CD14-positive monocyte (primary cell): ENCODE measurements at regions not wholly inside any gene's neighbourhood (a gene's known extent, or its start where the extent isn't known, plus 50 kb on each side); places are given as distances from the start of the nearest gene placed in this dataset.

Experiments
- DNase-seq, 3 donors: peaks; one replicate each; pipeline ENCODE4 v3.0.0-alpha.2; 2011 to 2022
- H2AFZ ChIP-seq: 2 replicates; pipeline ENCODE4 v1.6.0; 2012; ENCODE audit warnings: mild to moderate bottlenecking, low read depth, low read length, inconsistent platforms; ENCODE audit not compliant: insufficient read depth, poor library complexity, severe bottlenecking
- H3K27ac ChIP-seq, 2 donors: 1 replicate in 1 of 2; 2 replicates in 1 of 2; pipeline ENCODE4 v1.5.1; 2012 to 2013; ENCODE audit warnings: low read length in 2 of 2, control low read depth in 1 of 2, inconsistent platforms in 1 of 2, low read depth in 1 of 2, mild to moderate bottlenecking in 1 of 2
- H3K27me3 ChIP-seq, 2 donors: one replicate each; pipeline versions ENCODE4 v1.6.0 to v1.6.1; 2011 to 2013; ENCODE audit warnings: low read length in 2 of 2; ENCODE audit not compliant: control insufficient read depth in 2 of 2, insufficient read depth in 2 of 2
- H3K36me3 ChIP-seq, 2 donors: replicated peaks in 1 of 2; 1 replicate in 1 of 2; 2 replicates in 1 of 2; pipeline versions ENCODE4 v1.5.1 to v1.6.1; 2012 to 2013; ENCODE audit warnings: low read length in 2 of 2, control low read depth in 1 of 2, inconsistent platforms in 1 of 2, mild to moderate bottlenecking in 1 of 2; ENCODE audit not compliant: insufficient read depth in 2 of 2, control insufficient read depth in 1 of 2
- H3K4me1 ChIP-seq, 2 donors: 1 replicate in 1 of 2; 2 replicates in 1 of 2; pipeline versions ENCODE4 v1.5.1 to v1.6.1; 2012 to 2013; ENCODE audit warnings: low read length in 2 of 2, control low read depth in 1 of 2, inconsistent platforms in 1 of 2, mild to moderate bottlenecking in 1 of 2, moderate library complexity in 1 of 2; ENCODE audit not compliant: insufficient read depth in 2 of 2, control insufficient read depth in 1 of 2
- H3K4me2 ChIP-seq: replicated peaks from 2 replicates; pipeline ENCODE3; 2012; ENCODE audit warnings: low read length, moderate library complexity, mild to moderate bottlenecking; ENCODE audit not compliant: poor library complexity, severe bottlenecking; ENCODE audit errors: extremely low read depth
- H3K4me3 ChIP-seq, 3 experiments: fragments of 200-600 bp in 1 of 3; sonication (generic) in 1 of 3; replicated peaks in 1 of 3; 1 replicate in 2 of 3; 2 replicates in 1 of 3; pipeline ENCODE4 v1.5.1; 2011 to 2013; ENCODE audit warnings: low read length in 3 of 3, mild to moderate bottlenecking in 3 of 3, control low read depth in 2 of 3, low read depth in 2 of 3, inconsistent platforms in 1 of 3, moderate library complexity in 1 of 3
- H3K79me2 ChIP-seq: 2 replicates; pipeline ENCODE4 v1.6.0; 2012; ENCODE audit warnings: mild to moderate bottlenecking, control low read depth, inconsistent platforms, low read length, moderate library complexity; ENCODE audit not compliant: insufficient read depth
- H3K9ac ChIP-seq: 2 replicates; pipeline ENCODE4 v1.6.0; 2017; ENCODE audit warnings: low read length, mild to moderate bottlenecking; ENCODE audit not compliant: insufficient read depth, poor library complexity, severe bottlenecking
- H3K9me3 ChIP-seq, 2 donors: replicated peaks in 1 of 2; 1 replicate in 1 of 2; 2 replicates in 1 of 2; pipeline versions ENCODE4 v1.5.1 to v1.6.1; 2012 to 2013; ENCODE audit warnings: low read length in 2 of 2, control low read depth in 1 of 2; ENCODE audit not compliant: control insufficient read depth in 1 of 2, insufficient read depth in 1 of 2
- H4K20me1 ChIP-seq: 2 replicates; pipeline ENCODE4 v1.6.0; 2012; ENCODE audit warnings: mild to moderate bottlenecking, low read length, control low read depth, moderate library complexity; ENCODE audit not compliant: insufficient read depth
- H3K27ac Mint-ChIP-seq, 7 donors: one replicate each; pipeline ENCODE4 v1.8.0; 2020; ENCODE audit warnings: mild to moderate bottlenecking in 7 of 7, mixed read lengths in 7 of 7, moderate library complexity in 6 of 7, inconsistent platforms in 2 of 7
- H3K27me3 Mint-ChIP-seq, 3 donors: one replicate each; pipeline ENCODE4 v1.8.0; 2021 to 2022; ENCODE audit warnings: low read depth in 3 of 3, mild to moderate bottlenecking in 3 of 3, mixed read lengths in 3 of 3, moderate library complexity in 3 of 3, inconsistent platforms in 1 of 3
- H3K36me3 Mint-ChIP-seq, 2 donors: one replicate each; pipeline ENCODE4 v1.8.0; 2020; ENCODE audit warnings: mixed read lengths in 2 of 2, inconsistent platforms in 1 of 2, mild to moderate bottlenecking in 1 of 2
- H3K4me1 Mint-ChIP-seq: one replicate; pipeline ENCODE4 v1.8.0; 2020; ENCODE audit warnings: mild to moderate bottlenecking, mixed read lengths
- H3K4me3 Mint-ChIP-seq, 2 donors: one replicate each; pipeline ENCODE4 v1.8.0; 2020; ENCODE audit warnings: mild to moderate bottlenecking in 2 of 2, mixed read lengths in 2 of 2, moderate library complexity in 1 of 2
- H3K9me3 Mint-ChIP-seq, 7 donors: one replicate each; pipeline ENCODE4 v1.8.0; 2020 to 2022; ENCODE audit warnings: mixed read lengths in 7 of 7, mild to moderate bottlenecking in 6 of 7, moderate library complexity in 6 of 7, inconsistent platforms in 2 of 7
- CTCF ChIP-seq: fragments of 200-600 bp; IDR thresholded peaks from one replicate; pipeline ENCODE4 v1.8.0; 2022; ENCODE audit warnings: antibody characterized with exemption, mild to moderate bottlenecking
- WGBS: methylation state at CpG from one replicate; pipeline ENCODE4 v1.1.5; 2013; ENCODE audit warnings: missing lambda C conversion rate; ENCODE audit not compliant: insufficient coverage; 5-methylcytosine and 5-hydroxymethylcytosine counted together
- intact Hi-C, 2 donors: fragments of 100-400 bp; cut with micrococcal nuclease; formaldehyde crosslinking; loops; one replicate each; pipeline versions ENCODE4 v1.15.0 to v1.15.1; 2023

- Histone ChIP-seq H3K4me2 (no peak overlapping the region), H3K4me3 (no peak overlapping the region), H3K79me2 (no peaks in the 10 kb centered on the region), H2AFZ (no peak overlapping the region), H3K9me3 (no peaks in the 10 kb centered on the region), H3K27ac (no peak overlapping the region), H3K27me3 (no peaks in the 10 kb centered on the region), H3K4me1 (no peaks in the 10 kb centered on the region), H3K9ac (no peak overlapping the region), H4K20me1 (no peaks in the 10 kb centered on the region), H3K36me3 (no peaks in the 10 kb centered on the region)
- no peak for DNase-seq
- no peaks in the 10 kb centered on the region for H3K4me1 Mint-ChIP-seq
- no peak for TF ChIP-seq CTCF
- peaks cover 0 to 1% (median under 1%) of the 10 kb centered on the region in 3 donors for H3K27me3 Mint-ChIP-seq
- H3K27ac Mint-ChIP-seq = no peak overlapping the region
- no peak overlapping the region for H3K4me3 Mint-ChIP-seq
- H3K36me3 Mint-ChIP-seq = no peaks in the 10 kb centered on the region
- WGBS = no CpG with 5 or more reads among the region's 10 CpGs
- H3K9me3 Mint-ChIP-seq = peaks cover 0 to 15% (median 4%) of the 10 kb centered on the region in 7 donors
- intact Hi-C loops = no loop called here
Measured at GRCh38 chr14:55513491-55513890, 66.5 kb upstream of the KTN1 start.

- WGBS = 95% methylated on average over 17 of the region's 17 CpGs
- H3K79me2 ChIP-seq = no peaks in the 10 kb centered on the region
Measured at GRCh38 chr14:55514819-55515490, 65.1 kb upstream of the KTN1 start.

More at GRCh38 chr14:55514819-55515490, 65.1 kb upstream of the KTN1 start:
- no peak for DNase-seq
- H3K4me2 ChIP-seq = no peak overlapping the region
- H3K36me3 ChIP-seq = no peaks in the 10 kb centered on the region
- H3K36me3 Mint-ChIP-seq = no peaks in the 10 kb centered on the region
- no peaks in the 10 kb centered on the region for H4K20me1 ChIP-seq
- peaks cover 0 to 14% (median 4%) of the 10 kb centered on the region in 7 donors for H3K9me3 Mint-ChIP-seq
- no peak overlapping the region for H3K9ac ChIP-seq
- H3K4me3 Mint-ChIP-seq = no peak overlapping the region
- no peaks in the 10 kb centered on the region for H3K27me3 ChIP-seq
- H3K4me1 Mint-ChIP-seq = no peaks in the 10 kb centered on the region
- peaks cover 0 to 1% (median 0%) of the 10 kb centered on the region in 3 donors for H3K27me3 Mint-ChIP-seq
- peaks cover 0 to 4% of the 10 kb centered on the region in 2 donors for H3K9me3 ChIP-seq
- H3K27ac ChIP-seq = no peak overlapping the region
- intact Hi-C loops = no loop called here
- H3K27ac Mint-ChIP-seq = peak overlapping the region in 1 of 7 donors; percentile 16
- no peak for TF ChIP-seq CTCF
- no peak overlapping the region for H2AFZ ChIP-seq
- no peaks in the 10 kb centered on the region for H3K4me1 ChIP-seq
- H3K4me3 ChIP-seq = no peak overlapping the region
